ENCODE measurements at regions not wholly inside any gene's neighbourhood (a gene's known extent, or its start where the extent isn't known, plus 50 kb on each side); places are given as distances from the start of the nearest gene placed in this dataset.

DNA sequence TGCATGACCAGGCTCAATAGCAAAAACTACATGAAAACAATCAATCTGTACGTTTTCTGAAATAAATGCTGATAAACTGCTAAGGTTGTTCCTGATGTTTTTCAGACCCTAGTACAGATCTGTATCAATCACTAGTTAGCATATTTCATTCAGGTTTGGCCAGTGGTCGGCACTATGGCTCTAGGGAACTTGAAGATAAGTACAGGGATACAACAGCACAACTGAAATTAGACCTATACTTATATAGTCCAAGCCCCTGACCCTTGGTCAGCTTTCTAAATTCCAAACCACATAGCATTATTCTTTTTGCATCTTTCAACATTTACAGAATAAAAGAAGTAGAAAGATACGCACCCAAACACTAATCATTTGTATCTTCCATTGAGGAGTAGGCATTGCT, 142.7 kb downstream of the PLPPR4 start:
- H3K36me3 ChIP-seq (replicated peaks in 1 of 2; ENCODE audit: control insufficient read depth in 1 of 2, insufficient read depth in 2 of 2, low read length in 2 of 2) = no peaks in the 10 kb centered on the region
- no peak overlapping the region for H3K27ac ChIP-seq (ENCODE audit: low read depth in 1 of 2, low read length in 2 of 2)
- H3K27me3 Mint-ChIP-seq (ENCODE audit: low read depth in 3 of 3) = no peaks in the 10 kb centered on the region
- H3K27ac Mint-ChIP-seq = no peak overlapping the region
- intact Hi-C loops (cut with micrococcal nuclease) = no loop called here
- no peaks in the 10 kb centered on the region for H3K79me2 ChIP-seq (ENCODE audit: insufficient read depth, low read length)
- no peak overlapping the region for H3K9ac ChIP-seq (ENCODE audit: insufficient read depth, low read length, poor library complexity, severe bottlenecking)
- no peak for DNase-seq
- H3K4me1 ChIP-seq (ENCODE audit: control insufficient read depth in 1 of 2, insufficient read depth in 2 of 2, low read length in 2 of 2) = no peaks in the 10 kb centered on the region
- H2AFZ ChIP-seq (ENCODE audit: insufficient read depth, low read depth, low read length, poor library complexity, severe bottlenecking) = no peak overlapping the region
- H3K9me3 ChIP-seq (replicated peaks in 1 of 2; ENCODE audit: control insufficient read depth in 1 of 2, insufficient read depth in 1 of 2, low read length in 2 of 2) = peaks cover 0 to 6% of the 10 kb centered on the region in 2 donors
- no peaks in the 10 kb centered on the region for H3K4me1 Mint-ChIP-seq
- 80% methylated on average over 1 of the region's 3 CpGs for WGBS (ENCODE audit: insufficient coverage)
- H3K4me2 ChIP-seq (replicated peaks; ENCODE audit: extremely low read depth, low read length, poor library complexity, severe bottlenecking) = no peak overlapping the region
- TF ChIP-seq, protein P1, sequence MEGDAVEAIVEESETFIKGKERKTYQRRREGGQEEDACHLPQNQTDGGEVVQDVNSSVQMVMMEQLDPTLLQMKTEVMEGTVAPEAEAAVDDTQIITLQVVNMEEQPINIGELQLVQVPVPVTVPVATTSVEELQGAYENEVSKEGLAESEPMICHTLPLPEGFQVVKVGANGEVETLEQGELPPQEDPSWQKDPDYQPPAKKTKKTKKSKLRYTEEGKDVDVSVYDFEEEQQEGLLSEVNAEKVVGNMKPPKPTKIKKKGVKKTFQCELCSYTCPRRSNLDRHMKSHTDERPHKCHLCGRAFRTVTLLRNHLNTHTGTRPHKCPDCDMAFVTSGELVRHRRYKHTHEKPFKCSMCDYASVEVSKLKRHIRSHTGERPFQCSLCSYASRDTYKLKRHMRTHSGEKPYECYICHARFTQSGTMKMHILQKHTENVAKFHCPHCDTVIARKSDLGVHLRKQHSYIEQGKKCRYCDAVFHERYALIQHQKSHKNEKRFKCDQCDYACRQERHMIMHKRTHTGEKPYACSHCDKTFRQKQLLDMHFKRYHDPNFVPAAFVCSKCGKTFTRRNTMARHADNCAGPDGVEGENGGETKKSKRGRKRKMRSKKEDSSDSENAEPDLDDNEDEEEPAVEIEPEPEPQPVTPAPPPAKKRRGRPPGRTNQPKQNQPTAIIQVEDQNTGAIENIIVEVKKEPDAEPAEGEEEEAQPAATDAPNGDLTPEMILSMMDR (IDR thresholded peaks at IDR 0.05) = no peak
- no peak overlapping the region for H3K4me3 ChIP-seq (replicated peaks in 1 of 3; ENCODE audit: low read depth in 2 of 3, low read length in 3 of 3)
- no peaks in the 10 kb centered on the region for H4K20me1 ChIP-seq (ENCODE audit: insufficient read depth, low read length)
- H3K27me3 ChIP-seq (ENCODE audit: control insufficient read depth in 2 of 2, insufficient read depth in 2 of 2, low read length in 2 of 2) = no peaks in the 10 kb centered on the region
- no peak overlapping the region for H3K4me3 Mint-ChIP-seq
- H3K9me3 Mint-ChIP-seq = peaks cover 2 to 7% (median 5%) of the 10 kb centered on the region in 7 donors
- H3K36me3 Mint-ChIP-seq = no peaks in the 10 kb centered on the region

DNA sequence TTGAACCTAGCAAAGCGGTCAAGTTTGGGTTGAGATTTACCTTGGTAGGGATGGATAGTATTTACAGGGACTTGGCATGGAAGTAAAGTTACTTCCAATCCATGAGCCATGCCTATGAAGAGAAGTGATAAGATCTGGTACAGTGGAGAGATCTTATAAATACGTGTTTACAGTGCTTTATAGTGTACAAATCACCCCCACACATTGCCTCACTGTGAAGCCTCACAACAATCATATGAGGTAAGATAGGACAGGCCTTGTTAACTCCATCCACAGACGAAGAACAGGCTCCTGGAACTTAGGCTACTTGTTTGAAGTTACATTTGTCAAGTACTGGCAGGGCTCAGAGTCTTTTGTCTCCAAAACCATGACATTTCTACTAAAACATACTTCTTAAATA, 159.8 kb downstream of the PLPPR4 start:
- no peak overlapping the region for H3K27ac Mint-ChIP-seq
- Histone ChIP-seq H2AFZ (ENCODE audit: insufficient read depth, low read depth, low read length, poor library complexity, severe bottlenecking) (no peak overlapping the region), H3K79me2 (ENCODE audit: insufficient read depth, low read length) (no peaks in the 10 kb centered on the region), H3K27me3 (ENCODE audit: control insufficient read depth in 2 of 2, insufficient read depth in 2 of 2, low read length in 2 of 2) (no peaks in the 10 kb centered on the region), H3K4me2 (replicated peaks; ENCODE audit: extremely low read depth, low read length, poor library complexity, severe bottlenecking) (no peak overlapping the region), H3K27ac (ENCODE audit: low read depth in 1 of 2, low read length in 2 of 2) (no peak overlapping the region), H3K4me3 (replicated peaks in 1 of 3; ENCODE audit: low read depth in 2 of 3, low read length in 3 of 3) (no peak overlapping the region), H3K9ac (ENCODE audit: insufficient read depth, low read length, poor library complexity, severe bottlenecking) (no peak overlapping the region), H3K36me3 (replicated peaks in 1 of 2; ENCODE audit: control insufficient read depth in 1 of 2, insufficient read depth in 2 of 2, low read length in 2 of 2) (no peaks in the 10 kb centered on the region), H3K9me3 (replicated peaks in 1 of 2; ENCODE audit: control insufficient read depth in 1 of 2, insufficient read depth in 1 of 2, low read length in 2 of 2) (no peaks in the 10 kb centered on the region), H3K4me1 (ENCODE audit: control insufficient read depth in 1 of 2, insufficient read depth in 2 of 2, low read length in 2 of 2) (no peaks in the 10 kb centered on the region), H4K20me1 (ENCODE audit: insufficient read depth, low read length) (no peaks in the 10 kb centered on the region)
- H3K36me3 Mint-ChIP-seq = no peaks in the 10 kb centered on the region
- TF ChIP-seq, protein P1 (IDR thresholded peaks at IDR 0.05) = no peak
- no peak overlapping the region for H3K4me3 Mint-ChIP-seq
- peaks cover 0 to 2% (median 0%) of the 10 kb centered on the region in 3 donors for H3K27me3 Mint-ChIP-seq (ENCODE audit: low read depth in 3 of 3)
- no peaks in the 10 kb centered on the region for H3K4me1 Mint-ChIP-seq
- no CpG with 5 or more reads among the region's 3 CpGs for WGBS (ENCODE audit: insufficient coverage)
- intact Hi-C loops (cut with micrococcal nuclease) = no loop called here
- peaks cover 0 to 4% (median 0%) of the 10 kb centered on the region in 7 donors for H3K9me3 Mint-ChIP-seq
- DNase-seq = no peak

Measured in CD14-positive monocyte (primary cell).